GM21447 (cell line): ENCODE measurements at regions not wholly inside any gene's neighbourhood (a gene's known extent, or its start where the extent isn't known, plus 50 kb on each side); places are given as distances from the start of the nearest gene placed in this dataset.

Experiments
- ATAC-seq: cut with Tn5 transposase; IDR thresholded peaks from one replicate; pipeline ENCODE4 v1.9.1; 2021; ENCODE audit not compliant: unreplicated experiment

DNA sequence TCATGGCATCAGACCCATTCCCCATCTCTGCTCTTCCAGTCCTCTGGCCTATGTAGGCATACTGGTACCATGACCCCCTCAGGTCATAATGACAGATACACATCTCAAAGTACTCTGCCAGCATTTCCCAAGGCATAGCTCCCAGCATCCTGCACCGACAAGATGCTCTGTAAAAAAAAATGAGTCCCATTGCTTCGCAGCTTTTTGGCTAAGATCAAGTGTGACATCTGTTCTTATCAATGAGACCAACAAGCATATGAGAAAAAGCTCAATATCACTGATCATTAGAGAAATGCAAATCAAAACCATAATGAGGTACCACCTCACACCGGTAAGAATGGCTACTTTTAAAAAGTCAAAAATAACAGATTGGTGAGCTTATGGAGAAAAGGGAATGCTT lies 463.9 kb upstream of the PROK2 start:
- no peak for ATAC-seq

GRCh38 chr3:72248389-72248761 lies 463.4 kb upstream of the PROK2 start:
- ATAC-seq, result no peak

- no peak for ATAC-seq
These were observed 462.9 kb upstream of the PROK2 start for GRCh38 chr3:72247645-72248388.

DNA sequence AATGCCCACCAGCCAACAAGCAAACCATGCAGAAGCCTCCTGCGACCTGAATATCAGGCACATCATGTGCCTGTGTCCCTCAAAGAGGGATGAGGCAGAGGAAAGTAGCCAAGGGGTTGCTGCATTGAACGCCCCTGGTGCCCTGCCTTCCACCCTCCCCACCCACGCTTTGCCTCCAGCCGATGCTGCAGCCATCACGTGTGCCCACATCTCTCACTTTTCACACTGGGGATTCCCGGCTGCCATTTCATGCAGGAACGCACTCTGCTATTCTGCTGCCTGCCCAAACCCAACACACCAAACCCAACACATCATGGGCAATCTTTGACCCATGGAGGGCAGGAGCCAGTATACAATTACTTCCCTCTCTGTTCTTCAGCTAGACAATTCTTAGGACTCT lies 462.2 kb upstream of the PROK2 start:
- ATAC-seq, result no peak

DNA sequence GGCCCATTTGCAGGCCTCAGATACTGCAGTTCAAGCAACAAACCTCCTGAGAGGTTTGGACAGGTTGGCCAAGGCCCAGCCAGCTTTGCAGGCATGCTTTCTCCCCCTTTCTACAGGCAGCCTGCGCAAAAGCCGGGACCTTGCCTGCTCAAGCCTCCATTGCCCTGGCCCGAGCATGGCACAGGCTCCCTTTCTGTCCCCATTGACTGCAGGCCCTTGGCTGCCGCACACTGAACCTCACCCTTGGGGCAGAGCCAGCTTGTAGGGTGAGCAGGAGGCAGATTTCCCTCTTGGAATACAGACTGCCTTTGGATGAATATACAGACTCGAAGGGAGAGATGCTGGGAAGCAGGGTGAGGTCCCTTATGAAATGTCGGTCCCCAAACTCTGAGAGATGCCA lies 461.7 kb upstream of the PROK2 start:
- no peak for ATAC-seq

DNA sequence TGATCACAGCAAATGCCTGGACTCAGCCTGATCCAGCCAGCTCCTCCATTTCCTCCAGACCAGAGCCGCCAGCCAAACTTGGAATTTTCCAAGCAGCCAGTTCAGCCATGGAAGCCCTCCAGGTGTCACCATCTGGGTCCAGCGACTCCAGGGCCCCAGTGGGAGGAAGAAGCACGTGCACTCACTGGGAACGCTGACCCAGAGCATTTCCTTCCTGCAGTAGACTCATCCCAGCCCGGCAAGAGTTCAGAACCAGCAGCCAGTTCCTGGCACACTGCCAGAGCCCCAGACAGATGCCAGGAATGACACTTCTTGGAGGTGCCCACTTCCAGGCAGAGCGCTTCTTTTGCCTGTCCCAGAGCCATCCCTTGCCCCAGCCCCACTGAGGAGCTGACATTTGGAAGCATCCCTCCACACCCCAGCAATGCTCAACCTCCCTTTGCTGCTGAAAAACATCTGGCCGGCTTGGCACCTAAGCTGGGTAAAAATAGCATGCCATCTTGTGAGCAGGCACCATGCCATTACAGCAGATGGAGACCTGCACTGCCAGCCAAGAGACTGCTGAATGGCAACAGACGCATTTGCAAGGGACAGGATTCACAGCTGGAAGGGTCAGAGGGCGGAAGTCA lies 460.3 kb upstream of the PROK2 start:
- ATAC-seq, result no peak

- no peak for ATAC-seq
These were observed 459.4 kb upstream of the PROK2 start for GRCh38 chr3:72244396-72244795.

DNA sequence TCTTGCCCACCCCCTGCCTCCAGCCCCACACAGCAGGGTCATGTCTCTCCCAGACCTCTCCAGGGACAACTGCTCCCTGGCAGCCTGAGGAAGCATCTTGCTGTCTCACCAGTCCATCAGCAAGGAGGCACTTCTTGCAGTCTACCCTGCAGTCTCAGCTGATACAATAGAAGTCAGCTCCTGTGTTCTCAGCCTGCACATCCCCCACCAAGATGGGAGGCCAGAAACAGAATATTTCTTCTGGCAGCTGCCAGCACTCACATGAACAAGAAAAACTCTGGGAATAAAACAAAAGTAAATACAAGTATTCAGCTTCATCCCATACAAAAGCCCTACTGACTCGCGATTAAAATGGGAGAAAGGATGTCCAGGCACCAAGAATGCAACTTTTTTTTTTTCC lies 457.4 kb upstream of the PROK2 start:
- ATAC-seq, result no peak

- ATAC-seq, result no peak
These were observed 456.6 kb upstream of the PROK2 start for GRCh38 chr3:72241525-72241924.

DNA sequence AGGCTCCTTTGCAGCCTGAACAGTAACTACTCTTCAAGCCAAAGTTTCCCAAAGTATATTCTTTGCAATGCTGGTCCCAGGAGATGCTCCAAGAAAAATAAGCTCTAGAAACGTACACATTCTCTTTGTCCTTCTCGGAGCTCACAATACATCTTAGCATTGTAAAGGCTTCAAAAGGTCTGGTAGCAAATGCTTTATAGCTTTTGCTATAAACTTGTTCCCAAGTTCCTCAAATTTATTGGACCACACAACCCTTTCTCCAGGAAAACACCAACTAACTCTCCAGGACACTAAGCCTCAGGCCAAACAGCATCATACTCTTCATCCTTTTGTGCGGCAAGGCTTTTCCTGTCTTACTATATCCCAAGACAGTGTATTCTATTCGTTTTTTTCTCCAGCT lies 455.6 kb upstream of the PROK2 start:
- ATAC-seq, result no peak

DNA sequence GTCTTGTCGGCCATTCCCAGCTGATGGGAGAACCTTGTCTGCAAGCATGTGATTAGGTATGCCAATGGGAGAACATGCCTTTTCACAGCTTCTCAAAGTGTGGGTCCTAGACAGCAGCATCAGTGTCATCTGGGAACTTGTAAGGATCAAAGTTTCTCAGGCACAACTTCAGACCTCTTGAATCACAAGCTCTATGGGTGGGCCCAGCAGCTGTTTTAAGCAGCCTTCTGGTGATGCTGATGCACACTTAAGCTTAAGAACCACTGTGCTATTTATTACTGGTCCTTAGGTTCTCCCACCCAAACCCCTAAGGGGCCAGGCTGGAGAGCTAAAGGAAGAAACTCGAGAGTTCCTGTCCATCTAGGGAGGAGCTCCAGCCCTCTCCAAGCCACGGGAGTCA lies 453.9 kb upstream of the PROK2 start:
- ATAC-seq, result no peak

GRCh38 chr3:72238010-72238691 lies 453.2 kb upstream of the PROK2 start:
- ATAC-seq, result no peak

- ATAC-seq, result no peak
These were observed 452.7 kb upstream of the PROK2 start for GRCh38 chr3:72237679-72238009.

- no peak for ATAC-seq
These were observed 449.4 kb upstream of the PROK2 start for GRCh38 chr3:72234391-72234790.

- no peak for ATAC-seq
These were observed 448.6 kb upstream of the PROK2 start for GRCh38 chr3:72233571-72233970.

GRCh38 chr3:72232777-72233176 lies 447.8 kb upstream of the PROK2 start:
- no peak for ATAC-seq

- ATAC-seq, result no peak
These were observed 447.4 kb upstream of the PROK2 start for GRCh38 chr3:72232331-72232730.

DNA sequence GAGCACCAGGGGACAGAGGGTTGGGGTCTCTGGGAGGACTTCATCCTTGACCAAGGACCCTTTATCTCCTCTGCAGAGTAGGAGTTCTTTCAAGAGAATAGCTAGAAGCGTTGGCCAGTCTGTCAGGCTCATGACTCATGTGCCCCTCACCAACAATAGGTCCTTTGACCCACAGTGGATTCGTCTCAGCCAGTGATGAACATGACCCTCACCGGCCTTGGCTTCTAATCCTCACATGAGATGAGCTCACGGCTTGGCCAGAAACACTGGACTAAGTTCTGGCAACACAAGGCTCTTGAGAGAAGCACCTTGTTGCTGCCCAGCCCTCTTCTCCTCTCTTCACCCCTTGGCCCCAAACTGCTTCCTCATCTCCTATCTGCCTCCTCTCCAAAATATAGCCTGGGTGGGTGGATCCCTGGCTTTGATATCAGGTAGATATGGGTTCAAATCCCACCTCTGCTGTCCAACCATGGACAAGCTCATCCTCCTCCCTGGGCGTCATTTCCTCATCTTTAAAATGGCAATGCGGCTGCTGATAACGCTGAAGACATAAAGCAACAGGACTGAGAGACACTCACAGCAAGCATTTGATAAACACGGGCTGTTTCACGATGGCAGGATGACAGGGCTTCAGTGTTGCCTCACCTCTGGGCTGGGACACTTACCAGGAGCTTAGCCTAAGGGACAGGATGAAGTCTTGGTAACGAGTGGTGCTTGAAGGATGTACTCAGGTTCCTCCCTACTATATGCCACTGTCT lies 446.7 kb upstream of the PROK2 start:
- no peak for ATAC-seq

- no peak for ATAC-seq
These were observed 445.9 kb upstream of the PROK2 start for GRCh38 chr3:72230774-72231379.

DNA sequence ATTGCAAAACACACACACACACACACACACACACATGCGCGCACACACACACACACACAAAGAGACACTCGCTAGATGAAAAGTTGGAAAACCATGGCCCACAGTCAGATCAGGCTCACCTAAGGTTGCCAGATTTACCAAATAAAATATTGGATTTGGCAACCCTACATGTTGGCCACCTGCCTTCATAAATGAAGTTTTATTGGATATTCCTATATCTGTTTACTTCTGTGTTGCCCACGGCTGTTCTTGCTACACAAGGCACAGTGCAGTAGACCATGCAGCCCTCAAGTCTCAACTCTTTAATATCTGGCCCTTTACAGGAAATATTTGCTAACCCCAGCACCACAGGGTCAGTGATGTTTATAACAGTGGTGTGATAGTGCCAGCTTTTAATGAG lies 445.0 kb upstream of the PROK2 start:
- ATAC-seq, result no peak

DNA sequence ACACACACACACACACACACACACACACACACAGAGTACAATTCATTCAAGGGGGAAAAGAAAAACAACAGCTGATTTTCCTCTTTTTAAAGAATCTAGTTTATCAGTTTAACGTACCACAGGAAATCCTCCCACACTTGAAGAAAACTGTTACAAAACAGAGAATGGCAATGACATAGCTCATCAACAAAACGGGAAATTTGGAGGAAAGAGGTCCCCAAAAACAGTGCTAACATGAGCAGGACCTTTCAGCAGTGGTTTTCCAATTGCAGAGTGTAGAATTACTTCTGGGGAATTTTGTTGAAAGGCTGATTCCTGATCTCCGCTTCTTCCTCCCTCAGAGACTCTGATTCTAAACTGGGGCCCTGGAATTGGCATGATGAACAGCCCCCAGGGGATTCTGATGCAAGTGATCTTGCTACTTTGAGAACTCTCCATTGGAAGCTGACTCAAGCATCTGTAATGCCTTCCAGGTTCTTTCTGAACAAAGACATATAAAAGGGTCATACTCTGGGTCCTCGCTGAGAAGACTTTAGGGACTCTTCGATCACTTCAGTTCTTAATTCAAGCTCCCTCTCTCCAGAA lies 442.6 kb upstream of the PROK2 start:
- no peak for ATAC-seq
